Right ventricle myocardium superior (tissue), 1 donor: ENCODE measurements at regions not wholly inside any gene's neighbourhood (a gene's known extent, or its start where the extent isn't known, plus 50 kb on each side); places are given as distances from the start of the nearest gene placed in this dataset.
"Not testable (repeated sequence)": the region's sequence is repeated elsewhere in the genome, so short reads cannot be mapped to it uniquely, and the experiment has no call there.

Experiments
- ATAC-seq: fragments of 200-7000 bp; cut with Tn5 transposase; one replicate; pipeline ENCODE4 v1.9.1; 2020; ENCODE audit warnings: mild to moderate bottlenecking; ENCODE audit not compliant: poor library complexity
- DNase-seq: peaks from one replicate; pipeline ENCODE4 v3.0.0-alpha.2; 2020
- intact Hi-C: fragments of 100-400 bp; cut with DNase I; formaldehyde crosslinking; loops from one replicate; pipeline ENCODE4 v1.11.2; 2022
- donor health status: DM: no; HTN: yes; CAD: no; lungs with severe emphysema.

GRCh38 chr4:187071946-187072600, 348.4 kb upstream of the FAT1 start:
- no peak for ATAC-seq
- no peak for DNase-seq
- intact Hi-C loops = no loop called here

GRCh38 chr4:187073820-187074219, 350.2 kb upstream of the FAT1 start:
- ATAC-seq (no peak), DNase-seq (no peak)
- intact Hi-C loops = no loop called here

- ATAC-seq = no peak
- intact Hi-C loops = no loop called here
- DNase-seq = no peak
These were observed 351.9 kb upstream of the FAT1 start for GRCh38 chr4:187075514-187075913.

- intact Hi-C loops = no loop called here
- no peak for ATAC-seq
- DNase-seq = no peak
These were observed 354.2 kb upstream of the FAT1 start for GRCh38 chr4:187077744-187078401.

- DNase-seq (no peak), ATAC-seq (no peak)
- intact Hi-C loops = no loop called here
These were observed 361.0 kb upstream of the FAT1 start for GRCh38 chr4:187084701-187085100.

GRCh38 chr4:187085339-187085738, 361.7 kb upstream of the FAT1 start:
- no peak for DNase-seq
- ATAC-seq = no peak
- intact Hi-C loops = no loop called here

GRCh38 chr4:187086151-187086550, 362.5 kb upstream of the FAT1 start:
- ATAC-seq = no peak
- no peak for DNase-seq
- intact Hi-C loops = no loop called here

GRCh38 chr4:187088070-187088799, 364.6 kb upstream of the FAT1 start:
- intact Hi-C loops = no loop called here
- DNase-seq (no peak), ATAC-seq (no peak)

- intact Hi-C loops = no loop called here
- DNase-seq (no peak), ATAC-seq (no peak)
These were observed 366.7 kb upstream of the FAT1 start for GRCh38 chr4:187090401-187090800.

- intact Hi-C loops, DNase-seq, ATAC-seq: not testable (repeated sequence)
These were observed 367.2 kb upstream of the FAT1 start for GRCh38 chr4:187090832-187091231.

- ATAC-seq = no peak
- intact Hi-C loops = no loop called here
- no peak for DNase-seq
These were observed 370.5 kb upstream of the FAT1 start for GRCh38 chr4:187094144-187094543.

GRCh38 chr4:187098429-187098828, 374.8 kb upstream of the FAT1 start:
- intact Hi-C loops = no loop called here
- DNase-seq = no peak
- no peak for ATAC-seq

- intact Hi-C loops = no loop called here
- ATAC-seq (no peak), DNase-seq (no peak)
These were observed 379.7 kb upstream of the FAT1 start for GRCh38 chr4:187103351-187103750.

GRCh38 chr4:187108845-187109244, 385.2 kb upstream of the FAT1 start:
- intact Hi-C loops = no loop called here
- DNase-seq (no peak), ATAC-seq (no peak)

- intact Hi-C loops = no loop called here
- ATAC-seq (no peak), DNase-seq (no peak)
These were observed 386.0 kb upstream of the FAT1 start for GRCh38 chr4:187109636-187110035.

GRCh38 chr4:187118166-187118565, 394.5 kb upstream of the FAT1 start:
- ATAC-seq = no peak

GRCh38 chr4:187118602-187119120, 395.0 kb upstream of the FAT1 start:
- intact Hi-C loops = no loop called here
- DNase-seq (no peak), ATAC-seq (no peak)

More at GRCh38 chr4:187118166-187118565, 394.5 kb upstream of the FAT1 start:
- intact Hi-C loops = no loop called here
- no peak for DNase-seq

GRCh38 chr4:187124331-187124730, 400.7 kb upstream of the FAT1 start:
- intact Hi-C loops = no loop called here
- ATAC-seq (no peak), DNase-seq (no peak)

GRCh38 chr4:187125062-187125461, 401.4 kb upstream of the FAT1 start:
- intact Hi-C loops = no loop called here
- DNase-seq (no peak), ATAC-seq (no peak)

- no peak for ATAC-seq
- DNase-seq = no peak
- intact Hi-C loops = no loop called here
These were observed 403.8 kb upstream of the FAT1 start for GRCh38 chr4:187127456-187127855.
